ENCODE measurements at regions not wholly inside any gene's neighbourhood (a gene's known extent, or its start where the extent isn't known, plus 50 kb on each side); places are given as distances from the start of the nearest gene placed in this dataset.

- H4K20me1 ChIP-seq: no peaks in the 10 kb centered on the region
- no peak for TF ChIP-seq Cebpa-rat (IDR thresholded peaks at IDR 0.05)
- no peak overlapping the region for H3K27ac ChIP-seq
- H3K9ac ChIP-seq: no peak overlapping the region
- peaks cover 0 to 8% (median 7%) of the 10 kb centered on the region in 11 experiments; a peak in 8 of 22 replicates for H3K9me3 ChIP-seq (replicated peaks in 1 of 11)
- no peaks in the 10 kb centered on the region for H3K27me3 ChIP-seq
- no peak overlapping the region for H3K4me2 ChIP-seq
- H3K36me3 ChIP-seq: peaks cover 0 to 49% (median 4%) of the 10 kb centered on the region in 11 experiments; a peak in 7 of 22 replicates
- H3K4me3 ChIP-seq: no peak overlapping the region
- H3K4me1 ChIP-seq: no peaks in the 10 kb centered on the region
Measured at GRCh38 chr2:200725596-200725995, 86.1 kb upstream of the BZW1 start.

DNA sequence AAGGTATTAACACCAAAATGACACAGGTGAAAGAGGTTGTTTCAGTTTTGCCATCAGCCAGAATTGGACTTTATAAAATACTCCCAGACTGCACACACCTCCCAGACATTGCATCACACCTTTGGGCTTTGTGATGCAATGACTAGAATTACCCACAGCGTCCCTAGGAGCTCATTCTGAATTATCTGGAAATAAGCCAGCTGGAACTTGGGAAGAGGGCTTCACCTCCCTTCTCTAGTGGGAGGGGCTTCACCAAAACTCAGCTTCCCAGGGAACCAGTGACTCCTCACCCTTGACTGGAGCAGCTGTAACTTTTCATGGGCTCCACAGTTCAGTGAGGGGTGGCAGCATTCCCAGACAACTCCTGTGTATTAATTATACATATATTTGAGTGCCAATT lies 83.1 kb upstream of the BZW1 start:
- Histone ChIP-seq H3K27me3 (no peaks in the 10 kb centered on the region), H3K4me3 (no peak overlapping the region), H3K27ac (no peak overlapping the region), H3K4me2 (no peak overlapping the region), H3K9me3 (replicated peaks in 1 of 11) (no peaks in the 10 kb centered on the region), H4K20me1 (no peaks in the 10 kb centered on the region), H3K9ac (no peak overlapping the region), H3K36me3 (peaks cover 0 to 61% (median 8%) of the 10 kb centered on the region in 11 experiments; a peak in 8 of 22 replicates), H3K4me1 (no peaks in the 10 kb centered on the region)
- TF ChIP-seq Cebpa-rat (IDR thresholded peaks at IDR 0.05): peak in 2 of 11 experiments; percentile 13 to 32; a peak in 1 of 22 replicates

- Histone ChIP-seq H3K36me3 (peaks cover 0 to 48% (median 8%) of the 10 kb centered on the region in 11 experiments; a peak in 8 of 22 replicates), H3K9ac (no peak overlapping the region), H3K4me2 (no peak overlapping the region), H3K4me3 (no peak overlapping the region), H3K27ac (no peak overlapping the region), H3K27me3 (no peaks in the 10 kb centered on the region), H4K20me1 (no peaks in the 10 kb centered on the region), H3K4me1 (no peaks in the 10 kb centered on the region), H3K9me3 (replicated peaks in 1 of 11) (no peaks in the 10 kb centered on the region)
- TF ChIP-seq Cebpa-rat (IDR thresholded peaks at IDR 0.05): no peak
Measured at GRCh38 chr2:200730302-200730701, 81.4 kb upstream of the BZW1 start.

DNA sequence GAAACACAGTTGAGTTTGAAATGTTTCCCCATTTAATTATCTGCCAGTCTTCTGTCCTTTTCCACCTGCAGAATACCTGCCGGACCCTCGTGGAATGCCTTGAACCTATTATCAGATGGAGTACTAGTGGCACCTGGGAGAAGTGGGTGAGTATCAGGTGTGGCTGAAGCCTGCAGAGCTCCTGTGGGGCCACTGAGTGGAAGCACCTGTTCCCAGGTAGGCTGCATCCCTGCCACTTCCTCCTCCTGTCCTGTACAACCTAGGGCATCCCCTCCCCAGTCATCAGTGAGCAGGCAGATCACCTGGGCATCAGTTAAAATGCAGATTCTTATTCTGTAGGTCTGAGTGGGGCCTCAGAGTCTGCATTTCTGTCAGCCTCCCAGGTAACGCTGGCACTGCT lies 80.8 kb upstream of the BZW1 start:
- H3K36me3 ChIP-seq: peaks cover 0 to 48% (median 8%) of the 10 kb centered on the region in 11 experiments; a peak in 8 of 22 replicates
- H3K4me3 ChIP-seq: no peak overlapping the region
- no peaks in the 10 kb centered on the region for H3K27me3 ChIP-seq
- no peak overlapping the region for H3K9ac ChIP-seq
- no peak overlapping the region for H3K4me2 ChIP-seq
- no peak overlapping the region for H3K27ac ChIP-seq
- no peaks in the 10 kb centered on the region for H3K4me1 ChIP-seq
- TF ChIP-seq Cebpa-rat (IDR thresholded peaks at IDR 0.05): no peak
- H3K9me3 ChIP-seq (replicated peaks in 1 of 11): no peaks in the 10 kb centered on the region
- no peaks in the 10 kb centered on the region for H4K20me1 ChIP-seq

DNA sequence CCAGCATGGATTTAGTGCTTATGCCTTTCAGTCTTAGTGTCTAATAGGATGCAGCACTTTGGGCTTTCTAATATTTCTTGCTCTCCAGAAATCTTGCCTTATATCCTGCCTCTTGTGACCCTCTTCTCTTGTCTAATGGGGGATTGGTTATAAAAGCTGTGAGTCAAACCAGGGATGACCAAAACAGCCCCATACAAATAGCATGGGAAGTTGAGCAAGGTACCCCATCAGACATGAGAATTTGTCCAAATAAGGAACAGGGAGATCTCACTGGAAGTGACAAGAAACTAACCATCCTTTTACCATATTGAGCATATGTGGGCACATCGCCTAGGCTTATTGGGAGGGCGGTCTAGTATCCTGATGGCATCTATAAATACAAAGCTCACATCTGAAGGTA lies 78.8 kb upstream of the BZW1 start:
- no peak overlapping the region for H3K27ac ChIP-seq
- H3K4me1 ChIP-seq: no peaks in the 10 kb centered on the region
- no peaks in the 10 kb centered on the region for H3K27me3 ChIP-seq
- H4K20me1 ChIP-seq: no peaks in the 10 kb centered on the region
- H3K4me2 ChIP-seq: no peak overlapping the region
- H3K4me3 ChIP-seq: no peak overlapping the region
- no peak overlapping the region for H3K9ac ChIP-seq
- no peak for TF ChIP-seq Cebpa-rat (IDR thresholded peaks at IDR 0.05)
- H3K9me3 ChIP-seq (replicated peaks in 1 of 11): no peaks in the 10 kb centered on the region
- H3K36me3 ChIP-seq: peaks cover 0 to 39% (median 8%) of the 10 kb centered on the region in 11 experiments; a peak in 8 of 22 replicates

DNA sequence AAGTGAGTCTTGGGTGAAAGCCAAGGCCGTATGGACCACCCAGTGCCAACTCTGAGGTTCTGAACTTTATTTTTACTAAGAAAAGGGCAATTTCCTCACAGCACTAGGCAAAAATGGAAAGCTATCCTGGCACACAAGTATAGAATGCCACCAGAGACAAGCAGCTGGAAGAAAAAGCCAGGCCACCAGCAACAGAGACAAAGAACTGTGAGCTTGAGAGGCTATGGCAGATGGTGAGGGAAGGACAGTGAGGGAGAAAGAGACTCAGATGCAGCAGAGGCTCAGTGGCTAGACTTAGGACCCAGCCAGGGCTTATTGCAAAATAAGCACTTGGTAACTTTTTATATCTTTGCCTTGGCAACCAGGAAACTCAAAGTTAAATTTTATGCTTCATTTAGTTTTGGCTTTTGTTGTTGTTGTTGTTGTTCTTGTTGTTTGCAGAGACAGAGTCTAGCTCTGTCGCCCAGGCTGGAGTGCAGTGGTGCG lies 78.0 kb upstream of the BZW1 start:
- H3K36me3 ChIP-seq: peaks cover 0 to 36% (median 8%) of the 10 kb centered on the region in 11 experiments; a peak in 8 of 22 replicates
- no peaks in the 10 kb centered on the region for H3K4me1 ChIP-seq
- no peaks in the 10 kb centered on the region for H4K20me1 ChIP-seq
- H3K27me3 ChIP-seq: no peaks in the 10 kb centered on the region
- TF ChIP-seq Cebpa-rat (IDR thresholded peaks at IDR 0.05): no peak
- H3K4me3 ChIP-seq: no peak overlapping the region
- no peak overlapping the region for H3K9ac ChIP-seq
- no peak overlapping the region for H3K4me2 ChIP-seq
- no peaks in the 10 kb centered on the region for H3K9me3 ChIP-seq (replicated peaks in 1 of 11)
- no peak overlapping the region for H3K27ac ChIP-seq

DNA sequence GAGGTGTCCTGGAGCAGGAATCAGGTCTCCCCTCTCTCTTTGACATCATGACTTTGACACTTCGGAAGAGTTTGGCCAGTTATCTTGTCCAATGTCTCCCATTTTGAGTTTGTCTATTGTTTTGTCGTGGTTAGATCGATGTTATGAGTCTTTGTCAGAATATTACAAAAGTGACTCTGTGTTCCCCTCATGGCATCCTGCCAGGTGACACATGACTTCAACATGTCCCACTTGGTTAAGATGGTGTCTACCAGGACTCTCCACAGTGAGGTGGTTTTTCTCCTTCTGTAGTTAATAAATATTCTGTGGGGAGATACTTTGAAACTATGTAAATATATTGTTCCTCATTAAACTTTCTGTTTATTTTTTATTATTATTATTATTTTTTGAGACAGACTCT lies 76.6 kb upstream of the BZW1 start:
- H3K4me1 ChIP-seq: no peaks in the 10 kb centered on the region
- H3K27ac ChIP-seq: no peak overlapping the region
- peaks cover 0 to 30% (median 8%) of the 10 kb centered on the region in 11 experiments; a peak in 8 of 22 replicates for H3K36me3 ChIP-seq
- no peak overlapping the region for H3K9ac ChIP-seq
- H3K4me3 ChIP-seq: no peak overlapping the region
- H3K27me3 ChIP-seq: no peaks in the 10 kb centered on the region
- no peaks in the 10 kb centered on the region for H4K20me1 ChIP-seq
- no peaks in the 10 kb centered on the region for H3K9me3 ChIP-seq (replicated peaks in 1 of 11)
- TF ChIP-seq Cebpa-rat (IDR thresholded peaks at IDR 0.05): no peak
- H3K4me2 ChIP-seq: no peak overlapping the region

DNA sequence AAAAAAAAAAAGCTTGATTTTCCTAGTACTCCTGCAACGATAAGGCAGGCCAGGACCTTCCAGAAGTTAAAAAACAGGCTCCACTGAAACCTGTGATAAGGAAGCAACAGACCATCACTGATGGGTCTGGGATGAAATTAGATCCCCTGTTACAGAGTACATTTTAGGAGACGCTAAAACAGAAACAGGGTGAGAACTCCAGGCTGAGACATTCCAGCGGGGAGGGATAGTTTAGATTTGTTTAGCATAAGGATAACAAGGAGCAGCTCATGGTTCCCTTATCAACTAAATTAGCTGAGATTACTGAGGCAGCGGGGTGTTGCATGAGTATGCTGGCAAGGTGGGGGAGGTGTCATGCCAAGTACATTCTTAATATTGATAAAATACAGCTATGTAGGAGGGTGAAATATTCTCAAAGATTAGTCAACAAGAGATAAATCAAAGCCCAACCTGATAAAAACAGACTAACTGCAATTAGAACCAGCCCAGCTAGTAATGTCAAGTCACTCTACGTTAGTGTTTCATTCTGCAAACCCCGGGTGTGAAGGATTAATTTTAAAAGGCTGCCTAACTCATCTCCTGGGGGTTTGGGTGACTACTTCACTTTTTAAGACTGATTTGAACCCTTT lies 75.0 kb upstream of the BZW1 start:
- no peak for TF ChIP-seq Cebpa-rat (IDR thresholded peaks at IDR 0.05)
- Histone ChIP-seq H3K4me2 (no peak overlapping the region), H3K27me3 (no peaks in the 10 kb centered on the region), H4K20me1 (no peaks in the 10 kb centered on the region), H3K4me3 (no peak overlapping the region), H3K4me1 (no peaks in the 10 kb centered on the region), H3K9me3 (replicated peaks in 1 of 11) (no peaks in the 10 kb centered on the region), H3K9ac (no peak overlapping the region), H3K36me3 (peaks cover 0 to 30% (median 0%) of the 10 kb centered on the region in 11 experiments; a peak in 8 of 22 replicates), H3K27ac (no peak overlapping the region)

DNA sequence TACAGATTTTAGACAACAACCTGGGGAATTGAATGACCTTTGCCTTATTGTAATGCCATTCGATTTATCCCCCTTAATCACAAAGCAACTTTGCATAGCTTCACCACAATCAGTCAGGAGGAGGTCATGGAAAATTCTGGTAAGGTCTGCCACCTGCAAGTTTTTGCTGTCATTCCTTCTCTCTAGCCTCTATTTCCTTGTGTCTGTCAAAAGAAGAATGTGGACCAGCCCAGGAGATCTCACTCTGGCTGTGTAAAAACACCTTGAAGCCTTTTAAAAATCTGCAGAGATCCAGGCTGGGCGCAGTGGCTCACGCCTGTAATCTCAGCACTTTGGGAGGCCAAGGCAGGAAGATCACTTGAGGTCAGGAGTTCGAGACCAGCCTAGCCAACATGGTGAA lies 74.1 kb upstream of the BZW1 start:
- Histone ChIP-seq H4K20me1 (no peaks in the 10 kb centered on the region), H3K27ac (no peak overlapping the region), H3K36me3 (peaks cover 0 to 31% (median 3%) of the 10 kb centered on the region in 11 experiments; a peak in 8 of 22 replicates), H3K4me3 (no peak overlapping the region), H3K9ac (no peak overlapping the region), H3K4me1 (no peaks in the 10 kb centered on the region), H3K27me3 (no peaks in the 10 kb centered on the region), H3K9me3 (replicated peaks in 1 of 11) (no peaks in the 10 kb centered on the region), H3K4me2 (no peak overlapping the region)
- no peak for TF ChIP-seq Cebpa-rat (IDR thresholded peaks at IDR 0.05)

GRCh38 chr2:200738590-200738989 lies 73.1 kb upstream of the BZW1 start:
- TF ChIP-seq Cebpa-rat (IDR thresholded peaks at IDR 0.05): no peak
- no peak overlapping the region for H3K4me2 ChIP-seq
- no peaks in the 10 kb centered on the region for H3K27me3 ChIP-seq
- H3K4me3 ChIP-seq: no peak overlapping the region
- no peaks in the 10 kb centered on the region for H3K4me1 ChIP-seq
- no peak overlapping the region for H3K9ac ChIP-seq
- H3K9me3 ChIP-seq (replicated peaks in 1 of 11): no peaks in the 10 kb centered on the region
- H4K20me1 ChIP-seq: no peaks in the 10 kb centered on the region
- H3K36me3 ChIP-seq: peaks cover 0 to 37% (median 7%) of the 10 kb centered on the region in 11 experiments; a peak in 6 of 22 replicates
- H3K27ac ChIP-seq: no peak overlapping the region
